ENCODE measurements at regions not wholly inside any gene's neighbourhood (a gene's known extent, or its start where the extent isn't known, plus 50 kb on each side); places are given as distances from the start of the nearest gene placed in this dataset.

DNA sequence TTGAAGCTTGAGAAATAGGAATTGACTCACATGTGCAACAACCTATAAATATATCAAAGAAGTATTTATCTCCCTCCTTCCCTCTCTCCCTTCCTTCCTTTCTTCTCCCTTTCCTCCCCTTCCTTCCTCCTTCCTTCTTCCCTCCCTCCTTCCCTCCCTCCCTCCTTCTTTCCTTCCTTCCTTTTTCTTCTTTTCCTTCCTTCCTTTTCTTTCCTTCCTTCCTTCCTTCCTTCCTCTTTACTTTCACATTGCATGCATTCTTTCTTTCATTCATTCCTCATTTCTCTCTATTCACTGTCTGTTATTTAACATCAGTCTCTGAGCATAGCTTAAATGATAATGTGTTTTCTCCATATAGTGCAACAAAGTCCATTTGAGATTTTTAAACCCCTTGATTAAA is 214.2 kb downstream of the CHRM3 start:
- H3K4me3 Mint-ChIP-seq = no peak overlapping the region
- no peaks in the 10 kb centered on the region for H3K9me2 ChIP-seq (ENCODE audit: insufficient read depth)
- no peaks in the 10 kb centered on the region for H3K79me2 ChIP-seq (replicated peaks; ENCODE audit: insufficient read depth)
- no peaks in the 10 kb centered on the region for H3K27me3 ChIP-seq (ENCODE audit: insufficient read depth)
- ATAC-seq (no peak), DNase-seq (ENCODE audit: low spot score) (no peak)
- no peak overlapping the region for H3K27ac Mint-ChIP-seq
- no peak overlapping the region for H3K4me3 ChIP-seq
- no peaks in the 10 kb centered on the region; the same call in 2 of the 3 replicates for H3K4me1 Mint-ChIP-seq
- H3K27ac ChIP-seq (ENCODE audit: low read depth) = no peak overlapping the region
- H3K4me2 ChIP-seq = no peak overlapping the region
- H3K9me3 Mint-ChIP-seq = no peaks in the 10 kb centered on the region
- no peaks in the 10 kb centered on the region for H4K20me1 ChIP-seq (replicated peaks; ENCODE audit: insufficient read depth)
- no peaks in the 10 kb centered on the region for H3F3A ChIP-seq (replicated peaks; ENCODE audit: low read depth)
- no peak overlapping the region for H2AFZ ChIP-seq
- no peaks in the 10 kb centered on the region for H3K27me3 Mint-ChIP-seq (ENCODE audit: insufficient read depth, low read depth, poor library complexity)
- H3K36me3 ChIP-seq (ENCODE audit: insufficient read depth) = no peaks in the 10 kb centered on the region
- peaks cover 5% of the 10 kb centered on the region; the same call in 1 of the 2 replicates for H3K4me1 ChIP-seq (ENCODE audit: insufficient read depth)
- H3K36me3 Mint-ChIP-seq (ENCODE audit: low read depth) = no peaks in the 10 kb centered on the region
- no peak for TF ChIP-seq POLR2AphosphoS5 (IDR thresholded peaks at IDR 0.05; ENCODE audit: low read depth)
- TF ChIP-seq, protein P1, sequence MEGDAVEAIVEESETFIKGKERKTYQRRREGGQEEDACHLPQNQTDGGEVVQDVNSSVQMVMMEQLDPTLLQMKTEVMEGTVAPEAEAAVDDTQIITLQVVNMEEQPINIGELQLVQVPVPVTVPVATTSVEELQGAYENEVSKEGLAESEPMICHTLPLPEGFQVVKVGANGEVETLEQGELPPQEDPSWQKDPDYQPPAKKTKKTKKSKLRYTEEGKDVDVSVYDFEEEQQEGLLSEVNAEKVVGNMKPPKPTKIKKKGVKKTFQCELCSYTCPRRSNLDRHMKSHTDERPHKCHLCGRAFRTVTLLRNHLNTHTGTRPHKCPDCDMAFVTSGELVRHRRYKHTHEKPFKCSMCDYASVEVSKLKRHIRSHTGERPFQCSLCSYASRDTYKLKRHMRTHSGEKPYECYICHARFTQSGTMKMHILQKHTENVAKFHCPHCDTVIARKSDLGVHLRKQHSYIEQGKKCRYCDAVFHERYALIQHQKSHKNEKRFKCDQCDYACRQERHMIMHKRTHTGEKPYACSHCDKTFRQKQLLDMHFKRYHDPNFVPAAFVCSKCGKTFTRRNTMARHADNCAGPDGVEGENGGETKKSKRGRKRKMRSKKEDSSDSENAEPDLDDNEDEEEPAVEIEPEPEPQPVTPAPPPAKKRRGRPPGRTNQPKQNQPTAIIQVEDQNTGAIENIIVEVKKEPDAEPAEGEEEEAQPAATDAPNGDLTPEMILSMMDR (conservative IDR thresholded peaks at IDR 0.05; ENCODE audit: low read depth in 2 of 2) = no peak
- no peak for TF ChIP-seq JUNB (IDR thresholded peaks at IDR 0.05; ENCODE audit: unreplicated experiment)
- TF ChIP-seq, protein P2, sequence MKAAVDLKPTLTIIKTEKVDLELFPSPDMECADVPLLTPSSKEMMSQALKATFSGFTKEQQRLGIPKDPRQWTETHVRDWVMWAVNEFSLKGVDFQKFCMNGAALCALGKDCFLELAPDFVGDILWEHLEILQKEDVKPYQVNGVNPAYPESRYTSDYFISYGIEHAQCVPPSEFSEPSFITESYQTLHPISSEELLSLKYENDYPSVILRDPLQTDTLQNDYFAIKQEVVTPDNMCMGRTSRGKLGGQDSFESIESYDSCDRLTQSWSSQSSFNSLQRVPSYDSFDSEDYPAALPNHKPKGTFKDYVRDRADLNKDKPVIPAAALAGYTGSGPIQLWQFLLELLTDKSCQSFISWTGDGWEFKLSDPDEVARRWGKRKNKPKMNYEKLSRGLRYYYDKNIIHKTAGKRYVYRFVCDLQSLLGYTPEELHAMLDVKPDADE (IDR thresholded peaks at IDR 0.05) = no peak

DNA sequence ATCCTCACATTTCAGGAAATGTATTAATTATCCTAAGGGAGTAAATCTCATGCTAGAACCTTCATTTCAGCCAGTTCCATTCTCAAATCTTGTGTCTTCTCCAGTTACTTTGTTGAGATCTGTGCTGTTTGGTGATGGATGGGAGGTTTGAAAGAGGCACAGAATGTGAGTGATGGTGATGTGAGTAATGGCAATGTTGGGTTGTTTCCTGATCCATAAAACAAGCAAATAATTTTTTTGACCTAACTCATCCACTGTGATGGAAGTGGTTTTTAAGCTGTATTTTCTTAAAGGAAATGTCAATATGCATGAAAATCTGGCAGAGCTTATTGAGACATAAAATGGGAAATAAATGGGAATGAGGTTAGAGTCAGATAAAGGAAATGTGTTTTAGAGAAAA is 214.7 kb downstream of the CHRM3 start:
- no peaks in the 10 kb centered on the region for H3K9me3 Mint-ChIP-seq
- H4K20me1 ChIP-seq (replicated peaks; ENCODE audit: insufficient read depth) = no peaks in the 10 kb centered on the region
- H3K4me2 ChIP-seq = no peak overlapping the region
- no peak for ATAC-seq
- no peaks in the 10 kb centered on the region for H3F3A ChIP-seq (replicated peaks; ENCODE audit: low read depth)
- no peaks in the 10 kb centered on the region for H3K36me3 Mint-ChIP-seq (ENCODE audit: low read depth)
- peaks cover 3% of the 10 kb centered on the region; the same call in 2 of the 3 replicates for H3K4me1 Mint-ChIP-seq
- DNase-seq (ENCODE audit: low spot score) = no peak
- no peaks in the 10 kb centered on the region for H3K27me3 ChIP-seq (ENCODE audit: insufficient read depth)
- no peaks in the 10 kb centered on the region for H3K79me2 ChIP-seq (replicated peaks; ENCODE audit: insufficient read depth)
- no peaks in the 10 kb centered on the region for H3K27me3 Mint-ChIP-seq (ENCODE audit: insufficient read depth, low read depth, poor library complexity)
- no peaks in the 10 kb centered on the region for H3K9me2 ChIP-seq (ENCODE audit: insufficient read depth)
- H3K36me3 ChIP-seq (ENCODE audit: insufficient read depth) = no peaks in the 10 kb centered on the region
- no peak overlapping the region for H3K27ac Mint-ChIP-seq
- H3K4me3 ChIP-seq = no peak overlapping the region
- H2AFZ ChIP-seq = no peak overlapping the region
- peaks cover 5% of the 10 kb centered on the region; the same call in 1 of the 2 replicates for H3K4me1 ChIP-seq (ENCODE audit: insufficient read depth)
- no peak overlapping the region for H3K4me3 Mint-ChIP-seq
- no peak overlapping the region for H3K27ac ChIP-seq (ENCODE audit: low read depth)
- TF ChIP-seq NANOG (IDR thresholded peaks at IDR 0.05; ENCODE audit: borderline replicate concordance) (no peak), EZH2phosphoT487 (IDR thresholded peaks at IDR 0.05; ENCODE audit: unreplicated experiment) (no peak), CREB1 (CRISPR knock-in tag; IDR thresholded peaks at IDR 0.05; ENCODE audit: low read depth) (no peak), JUNB (IDR thresholded peaks at IDR 0.05; ENCODE audit: unreplicated experiment) (no peak), EZH2 (IDR thresholded peaks at IDR 0.05; ENCODE audit: low read depth, unreplicated experiment) (no peak)
- TF ChIP-seq, protein P3, sequence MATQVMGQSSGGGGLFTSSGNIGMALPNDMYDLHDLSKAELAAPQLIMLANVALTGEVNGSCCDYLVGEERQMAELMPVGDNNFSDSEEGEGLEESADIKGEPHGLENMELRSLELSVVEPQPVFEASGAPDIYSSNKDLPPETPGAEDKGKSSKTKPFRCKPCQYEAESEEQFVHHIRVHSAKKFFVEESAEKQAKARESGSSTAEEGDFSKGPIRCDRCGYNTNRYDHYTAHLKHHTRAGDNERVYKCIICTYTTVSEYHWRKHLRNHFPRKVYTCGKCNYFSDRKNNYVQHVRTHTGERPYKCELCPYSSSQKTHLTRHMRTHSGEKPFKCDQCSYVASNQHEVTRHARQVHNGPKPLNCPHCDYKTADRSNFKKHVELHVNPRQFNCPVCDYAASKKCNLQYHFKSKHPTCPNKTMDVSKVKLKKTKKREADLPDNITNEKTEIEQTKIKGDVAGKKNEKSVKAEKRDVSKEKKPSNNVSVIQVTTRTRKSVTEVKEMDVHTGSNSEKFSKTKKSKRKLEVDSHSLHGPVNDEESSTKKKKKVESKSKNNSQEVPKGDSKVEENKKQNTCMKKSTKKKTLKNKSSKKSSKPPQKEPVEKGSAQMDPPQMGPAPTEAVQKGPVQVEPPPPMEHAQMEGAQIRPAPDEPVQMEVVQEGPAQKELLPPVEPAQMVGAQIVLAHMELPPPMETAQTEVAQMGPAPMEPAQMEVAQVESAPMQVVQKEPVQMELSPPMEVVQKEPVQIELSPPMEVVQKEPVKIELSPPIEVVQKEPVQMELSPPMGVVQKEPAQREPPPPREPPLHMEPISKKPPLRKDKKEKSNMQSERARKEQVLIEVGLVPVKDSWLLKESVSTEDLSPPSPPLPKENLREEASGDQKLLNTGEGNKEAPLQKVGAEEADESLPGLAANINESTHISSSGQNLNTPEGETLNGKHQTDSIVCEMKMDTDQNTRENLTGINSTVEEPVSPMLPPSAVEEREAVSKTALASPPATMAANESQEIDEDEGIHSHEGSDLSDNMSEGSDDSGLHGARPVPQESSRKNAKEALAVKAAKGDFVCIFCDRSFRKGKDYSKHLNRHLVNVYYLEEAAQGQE (IDR thresholded peaks at IDR 0.05; ENCODE audit: unreplicated experiment) = no peak
- TF ChIP-seq, protein P4, sequence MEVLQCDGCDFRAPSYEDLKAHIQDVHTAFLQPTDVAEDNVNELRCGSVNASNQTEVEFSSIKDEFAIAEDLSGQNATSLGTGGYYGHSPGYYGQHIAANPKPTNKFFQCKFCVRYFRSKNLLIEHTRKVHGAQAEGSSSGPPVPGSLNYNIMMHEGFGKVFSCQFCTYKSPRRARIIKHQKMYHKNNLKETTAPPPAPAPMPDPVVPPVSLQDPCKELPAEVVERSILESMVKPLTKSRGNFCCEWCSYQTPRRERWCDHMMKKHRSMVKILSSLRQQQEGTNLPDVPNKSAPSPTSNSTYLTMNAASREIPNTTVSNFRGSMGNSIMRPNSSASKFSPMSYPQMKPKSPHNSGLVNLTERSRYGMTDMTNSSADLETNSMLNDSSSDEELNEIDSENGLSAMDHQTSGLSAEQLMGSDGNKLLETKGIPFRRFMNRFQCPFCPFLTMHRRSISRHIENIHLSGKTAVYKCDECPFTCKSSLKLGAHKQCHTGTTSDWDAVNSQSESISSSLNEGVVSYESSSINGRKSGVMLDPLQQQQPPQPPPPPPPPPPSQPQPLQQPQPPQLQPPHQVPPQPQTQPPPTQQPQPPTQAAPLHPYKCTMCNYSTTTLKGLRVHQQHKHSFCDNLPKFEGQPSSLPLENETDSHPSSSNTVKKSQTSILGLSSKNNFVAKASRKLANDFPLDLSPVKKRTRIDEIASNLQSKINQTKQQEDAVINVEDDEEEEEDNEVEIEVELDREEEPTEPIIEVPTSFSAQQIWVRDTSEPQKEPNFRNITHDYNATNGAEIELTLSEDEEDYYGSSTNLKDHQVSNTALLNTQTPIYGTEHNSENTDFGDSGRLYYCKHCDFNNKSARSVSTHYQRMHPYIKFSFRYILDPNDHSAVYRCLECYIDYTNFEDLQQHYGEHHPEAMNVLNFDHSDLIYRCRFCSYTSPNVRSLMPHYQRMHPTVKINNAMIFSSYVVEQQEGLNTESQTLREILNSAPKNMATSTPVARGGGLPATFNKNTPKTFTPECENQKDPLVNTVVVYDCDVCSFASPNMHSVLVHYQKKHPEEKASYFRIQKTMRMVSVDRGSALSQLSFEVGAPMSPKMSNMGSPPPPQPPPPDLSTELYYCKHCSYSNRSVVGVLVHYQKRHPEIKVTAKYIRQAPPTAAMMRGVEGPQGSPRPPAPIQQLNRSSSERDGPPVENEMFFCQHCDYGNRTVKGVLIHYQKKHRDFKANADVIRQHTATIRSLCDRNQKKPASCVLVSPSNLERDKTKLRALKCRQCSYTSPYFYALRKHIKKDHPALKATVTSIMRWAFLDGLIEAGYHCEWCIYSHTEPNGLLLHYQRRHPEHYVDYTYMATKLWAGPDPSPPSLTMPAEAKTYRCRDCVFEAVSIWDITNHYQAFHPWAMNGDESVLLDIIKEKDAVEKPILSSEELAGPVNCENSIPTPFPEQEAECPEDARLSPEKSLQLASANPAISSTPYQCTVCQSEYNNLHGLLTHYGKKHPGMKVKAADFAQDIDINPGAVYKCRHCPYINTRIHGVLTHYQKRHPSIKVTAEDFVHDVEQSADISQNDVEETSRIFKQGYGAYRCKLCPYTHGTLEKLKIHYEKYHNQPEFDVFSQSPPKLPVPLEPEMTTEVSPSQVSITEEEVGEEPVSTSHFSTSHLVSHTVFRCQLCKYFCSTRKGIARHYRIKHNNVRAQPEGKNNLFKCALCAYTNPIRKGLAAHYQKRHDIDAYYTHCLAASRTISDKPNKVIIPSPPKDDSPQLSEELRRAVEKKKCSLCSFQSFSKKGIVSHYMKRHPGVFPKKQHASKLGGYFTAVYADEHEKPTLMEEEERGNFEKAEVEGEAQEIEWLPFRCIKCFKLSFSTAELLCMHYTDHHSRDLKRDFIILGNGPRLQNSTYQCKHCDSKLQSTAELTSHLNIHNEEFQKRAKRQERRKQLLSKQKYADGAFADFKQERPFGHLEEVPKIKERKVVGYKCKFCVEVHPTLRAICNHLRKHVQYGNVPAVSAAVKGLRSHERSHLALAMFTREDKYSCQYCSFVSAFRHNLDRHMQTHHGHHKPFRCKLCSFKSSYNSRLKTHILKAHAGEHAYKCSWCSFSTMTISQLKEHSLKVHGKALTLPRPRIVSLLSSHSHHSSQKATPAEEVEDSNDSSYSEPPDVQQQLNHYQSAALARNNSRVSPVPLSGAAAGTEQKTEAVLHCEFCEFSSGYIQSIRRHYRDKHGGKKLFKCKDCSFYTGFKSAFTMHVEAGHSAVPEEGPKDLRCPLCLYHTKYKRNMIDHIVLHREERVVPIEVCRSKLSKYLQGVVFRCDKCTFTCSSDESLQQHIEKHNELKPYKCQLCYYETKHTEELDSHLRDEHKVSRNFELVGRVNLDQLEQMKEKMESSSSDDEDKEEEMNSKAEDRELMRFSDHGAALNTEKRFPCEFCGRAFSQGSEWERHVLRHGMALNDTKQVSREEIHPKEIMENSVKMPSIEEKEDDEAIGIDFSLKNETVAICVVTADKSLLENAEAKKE (CRISPR knock-in tag; IDR thresholded peaks at IDR 0.05) = no peak

Data from GM23338 (cell line).